ENCODE measurements at regions not wholly inside any gene's neighbourhood (a gene's known extent, or its start where the extent isn't known, plus 50 kb on each side); places are given as distances from the start of the nearest gene placed in this dataset.

GRCh38 chr4:81816031-81816761 lies 344.5 kb upstream of the RASGEF1B start:
- no peaks in the 10 kb centered on the region for H3K9me3 ChIP-seq (ENCODE audit: insufficient read depth in 2 of 2, low read depth in 1 of 2, low read length in 1 of 2)
- no peak overlapping the region for H2BK20ac ChIP-seq (ENCODE audit: low read length)
- H4K20me1 ChIP-seq (replicated peaks in 1 of 2; ENCODE audit: control insufficient read depth in 1 of 2, insufficient read depth in 2 of 2, low read length in 2 of 2): no peaks in the 10 kb centered on the region
- no peaks in the 10 kb centered on the region for H3K36me3 ChIP-seq (ENCODE audit: control insufficient read depth in 2 of 4, insufficient read depth in 4 of 4, low read length in 3 of 4)
- 86% methylated on average over 3 of the region's 3 CpGs; no CpG with 5 or more reads in 1 of the 2 experiments for WGBS, 2 experiments (ENCODE audit: extremely low coverage in 1 of 2, insufficient coverage in 1 of 2, insufficient read length in 1 of 2, insufficient replicate concordance in 2 of 2, low coverage in 1 of 2, low lambda C conversion rate in 2 of 2, missing lambda C conversion rate in 1 of 2)
- H4K8ac ChIP-seq (ENCODE audit: extremely low read depth, insufficient read depth, low read length): no peak overlapping the region
- H3K23me2 ChIP-seq (ENCODE audit: low read depth, low read length): peaks cover 2% of the 10 kb centered on the region; the same call in 1 of the 2 replicates
- H3K4me1 ChIP-seq (replicated peaks in 1 of 4; ENCODE audit: control insufficient read depth in 3 of 4, insufficient read depth in 4 of 4, low read length in 3 of 4): no peaks in the 10 kb centered on the region
- FAIRE-seq (no peak), DNase-seq (ENCODE audit: low read depth in 1 of 2, low spot score in 2 of 2) (no peak)
- no peak overlapping the region for H2BK120ac ChIP-seq (replicated peaks; ENCODE audit: low read depth, low read length)
- H4K5ac ChIP-seq (ENCODE audit: insufficient read length, low read depth, low read length): no peak overlapping the region
- no peak overlapping the region for H2BK15ac ChIP-seq (ENCODE audit: low read length)
- H3K9ac ChIP-seq (replicated peaks in 1 of 4; ENCODE audit: extremely low read depth in 1 of 4, low read depth in 3 of 4, low read length in 3 of 4): no peak overlapping the region
- H4K91ac ChIP-seq (replicated peaks; ENCODE audit: insufficient read length, low read length): no peak overlapping the region
- POLR2A ChIA-PET (ENCODE audit: partially characterized antibody): no interaction called here
- no peaks in the 10 kb centered on the region for H3K79me2 ChIP-seq (ENCODE audit: control insufficient read depth in 1 of 2, insufficient read depth in 2 of 2, low read length in 2 of 2)
- H3K18ac ChIP-seq (ENCODE audit: extremely low read depth, low read length): no peak overlapping the region
- H2BK5ac ChIP-seq (ENCODE audit: low read depth, low read length): no peak overlapping the region
- H2AK5ac ChIP-seq (ENCODE audit: low read depth, low read length): no peak overlapping the region
- no peak overlapping the region for H3K56ac ChIP-seq (replicated peaks; ENCODE audit: insufficient read length, low read depth, low read length)
- CTCF ChIA-PET (ENCODE audit: partially characterized antibody): no interaction called here
- no peak overlapping the region for H2BK12ac ChIP-seq (ENCODE audit: low read depth, low read length)
- H3K4me2 ChIP-seq (ENCODE audit: insufficient read depth in 1 of 2, low read depth in 2 of 2, low read length in 2 of 2): no peak overlapping the region
- H3K4ac ChIP-seq (replicated peaks; ENCODE audit: insufficient read length, low read depth, low read length): no peak overlapping the region
- no peak overlapping the region for H3K14ac ChIP-seq (ENCODE audit: insufficient read length)
- no peak overlapping the region for H3K23ac ChIP-seq (ENCODE audit: insufficient read length)
- H2AFZ ChIP-seq (ENCODE audit: low read length): no peak overlapping the region
- H3K27me3 ChIP-seq (replicated peaks in 1 of 4; ENCODE audit: control insufficient read depth in 3 of 4, extremely low read depth in 1 of 4, insufficient read depth in 3 of 4, low read length in 3 of 4): no peaks in the 10 kb centered on the region
- no peaks in the 10 kb centered on the region for H3K79me1 ChIP-seq (ENCODE audit: low read depth, low read length)
- H3K4me3 ChIP-seq (ENCODE audit: extremely low read depth in 1 of 4, insufficient read depth in 2 of 4, low read depth in 3 of 4, low read length in 4 of 4): no peak overlapping the region
- H3K27ac ChIP-seq (ENCODE audit: low read depth, low read length): no peak overlapping the region
- TF ChIP-seq GABPA (IDR thresholded peaks at IDR 0.05; ENCODE audit: borderline replicate concordance, insufficient read depth, low read length): no peak
- TF ChIP-seq JUND (IDR thresholded peaks at IDR 0.05; ENCODE audit: low read length): no peak
- no peak for TF ChIP-seq TAF7 (optimal IDR thresholded peaks at IDR 0.05; ENCODE audit: borderline replicate concordance, low read depth, low read length)
- TF ChIP-seq SP2 (IDR thresholded peaks at IDR 0.05; ENCODE audit: low read length): no peak
- TF ChIP-seq, protein P1, sequence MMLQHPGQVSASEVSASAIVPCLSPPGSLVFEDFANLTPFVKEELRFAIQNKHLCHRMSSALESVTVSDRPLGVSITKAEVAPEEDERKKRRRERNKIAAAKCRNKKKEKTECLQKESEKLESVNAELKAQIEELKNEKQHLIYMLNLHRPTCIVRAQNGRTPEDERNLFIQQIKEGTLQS (IDR thresholded peaks at IDR 0.05; ENCODE audit: insufficient read depth, low read depth, low read length): no peak
- TF ChIP-seq TCF12 (IDR thresholded peaks at IDR 0.05; ENCODE audit: low read depth, low read length): no peak
- TF ChIP-seq ASH2L (IDR thresholded peaks at IDR 0.05; ENCODE audit: low read length): no peak
- TF ChIP-seq HDAC2 (IDR thresholded peaks at IDR 0.05; ENCODE audit: borderline replicate concordance in 1 of 2, low read depth in 2 of 2, low read length in 2 of 2): no peak
- no peak for TF ChIP-seq KDM5A (IDR thresholded peaks at IDR 0.05; ENCODE audit: low read length)
- TF ChIP-seq TBP (IDR thresholded peaks at IDR 0.05; ENCODE audit: low read depth, low read length): no peak
- TF ChIP-seq RNF2 (IDR thresholded peaks at IDR 0.05; ENCODE audit: borderline replicate concordance, low read depth, low read length, missing control alignments, poor library complexity, severe bottlenecking): no peak
- no peak for TF ChIP-seq SIX5 (IDR thresholded peaks at IDR 0.05; ENCODE audit: low read depth, low read length)
- TF ChIP-seq PHF8 (conservative IDR thresholded peaks at IDR 0.05; ENCODE audit: low read depth, low read length): no peak

Data from H1 (cell line).